Right atrium auricular region (tissue), 2 donors: ENCODE measurements at regions not wholly inside any gene's neighbourhood (a gene's known extent, or its start where the extent isn't known, plus 50 kb on each side); places are given as distances from the start of the nearest gene placed in this dataset.
"Not testable (repeated sequence)": the region's sequence is repeated elsewhere in the genome, so short reads cannot be mapped to it uniquely, and the experiment has no call there.

Experiments used
- DNase-seq: peaks from one replicate; pipeline ENCODE4 v3.0.0-alpha.2; 2019; ENCODE audit warnings: low spot score
- H3K27ac ChIP-seq, 2 donors: fragments of 200-600 bp; sonication (generic); 1 replicate in 1 of 2; 2 replicates in 1 of 2; pipeline ENCODE4 v1.5.1; 2016 to 2019
- H3K27me3 ChIP-seq, 2 donors: fragments of 200-600 bp; sonication (generic); one replicate each; pipeline versions ENCODE4 v1.5.1 to v1.6.0; 2017 to 2019
- H3K36me3 ChIP-seq: fragments of 200-600 bp; sonication (generic); one replicate; pipeline ENCODE4 v1.5.1; 2016
- H3K4me1 ChIP-seq, 2 donors: fragments of 200-600 bp; sonication (generic); one replicate each; pipeline versions ENCODE4 v1.5.1 to v1.6.0; 2017 to 2019
- H3K4me3 ChIP-seq, 2 donors: fragments of 200-600 bp; sonication (generic); 1 replicate in 1 of 2; 2 replicates in 1 of 2; pipeline ENCODE4 v1.5.1; 2017 to 2019; ENCODE audit warnings: mild to moderate bottlenecking in 1 of 2, moderate library complexity in 1 of 2
- H3K9me3 ChIP-seq, 2 donors: fragments of 200-600 bp; sonication (generic); one replicate each; pipeline ENCODE4 v1.5.1; 2019
- CTCF ChIP-seq, 2 donors: fragments of 200-600 bp; sonication (generic); IDR thresholded peaks; one replicate each; pipeline ENCODE4 v1.5.1; 2019; ENCODE audit warnings: antibody characterized with exemption in 2 of 2

GRCh38 chr1:29551123-29551936, 315.0 kb downstream of the PTPRU start:
- no peak overlapping the region for H3K27ac ChIP-seq
- no peak for TF ChIP-seq CTCF (IDR thresholded peaks at IDR 0.05)
- no peaks in the 10 kb centered on the region for H3K4me1 ChIP-seq
- H3K4me3 ChIP-seq: no peak overlapping the region
- H3K27me3 ChIP-seq: no peaks in the 10 kb centered on the region
- DNase-seq: no peak
- no peaks in the 10 kb centered on the region for H3K36me3 ChIP-seq
- H3K9me3 ChIP-seq: no peaks in the 10 kb centered on the region

- H3K27ac ChIP-seq: no peak overlapping the region
- no peaks in the 10 kb centered on the region for H3K36me3 ChIP-seq
- H3K4me3 ChIP-seq: no peak overlapping the region
- no peaks in the 10 kb centered on the region for H3K27me3 ChIP-seq
- no peak for TF ChIP-seq CTCF (IDR thresholded peaks at IDR 0.05)
- no peaks in the 10 kb centered on the region for H3K9me3 ChIP-seq
- no peaks in the 10 kb centered on the region for H3K4me1 ChIP-seq
- DNase-seq: no peak
Observed at GRCh38 chr1:29550119-29550841, 314.0 kb downstream of the PTPRU start.

GRCh38 chr1:29549728-29550118, 313.4 kb downstream of the PTPRU start:
- not testable (repeated sequence) for H3K4me1 ChIP-seq

GRCh38 chr1:29549001-29549400, 312.7 kb downstream of the PTPRU start:
- TF ChIP-seq CTCF (IDR thresholded peaks at IDR 0.05): no peak

More at GRCh38 chr1:29549728-29550118, 313.4 kb downstream of the PTPRU start:
- DNase-seq, H3K27me3 ChIP-seq, H3K27ac ChIP-seq, H3K4me3 ChIP-seq, H3K9me3 ChIP-seq, H3K36me3 ChIP-seq: not testable (repeated sequence)

GRCh38 chr1:29548091-29548490, 311.8 kb downstream of the PTPRU start:
- Histone ChIP-seq H3K4me1 (no peaks in the 10 kb centered on the region), H3K27ac (no peak overlapping the region), H3K4me3 (no peak overlapping the region), H3K27me3 (no peaks in the 10 kb centered on the region), H3K9me3 (no peaks in the 10 kb centered on the region), H3K36me3 (no peaks in the 10 kb centered on the region)
- DNase-seq: no peak
- no peak for TF ChIP-seq CTCF (IDR thresholded peaks at IDR 0.05)

More at GRCh38 chr1:29549001-29549400, 312.7 kb downstream of the PTPRU start:
- Histone ChIP-seq H3K36me3 (no peaks in the 10 kb centered on the region), H3K27ac (no peak overlapping the region), H3K27me3 (no peaks in the 10 kb centered on the region), H3K4me1 (no peaks in the 10 kb centered on the region), H3K4me3 (no peak overlapping the region), H3K9me3 (no peaks in the 10 kb centered on the region)
- DNase-seq: no peak

GRCh38 chr1:29547300-29547699, 311.0 kb downstream of the PTPRU start:
- Histone ChIP-seq H3K36me3 (no peaks in the 10 kb centered on the region), H3K4me3 (no peak overlapping the region), H3K27me3 (no peaks in the 10 kb centered on the region), H3K9me3 (no peaks in the 10 kb centered on the region), H3K4me1 (no peaks in the 10 kb centered on the region), H3K27ac (no peak overlapping the region)
- DNase-seq: no peak
- TF ChIP-seq CTCF (IDR thresholded peaks at IDR 0.05): no peak
